Epithelial cell of proximal tubule (primary cell): ENCODE measurements at regions not wholly inside any gene's neighbourhood (a gene's known extent, or its start where the extent isn't known, plus 50 kb on each side); places are given as distances from the start of the nearest gene placed in this dataset.
"Not testable (repeated sequence)": the region's sequence is repeated elsewhere in the genome, so short reads cannot be mapped to it uniquely, and the experiment has no call there.

Source experiments
- DNase-seq: peaks from one replicate; pipeline ENCODE4 v3.0.0-alpha.2; 2011; ENCODE audit warnings: low read depth
- H3K4me3 ChIP-seq: 2 replicates; pipeline ENCODE4 v1.5.1; 2011; ENCODE audit warnings: low read depth, mild to moderate bottlenecking, low read length
- TF ChIP-seq, protein P1 (sequence below): conservative IDR thresholded peaks from 2 replicates; pipeline ENCODE4 v1.5.1; 2012; ENCODE audit warnings: low read depth, mild to moderate bottlenecking, low read length

DNA sequence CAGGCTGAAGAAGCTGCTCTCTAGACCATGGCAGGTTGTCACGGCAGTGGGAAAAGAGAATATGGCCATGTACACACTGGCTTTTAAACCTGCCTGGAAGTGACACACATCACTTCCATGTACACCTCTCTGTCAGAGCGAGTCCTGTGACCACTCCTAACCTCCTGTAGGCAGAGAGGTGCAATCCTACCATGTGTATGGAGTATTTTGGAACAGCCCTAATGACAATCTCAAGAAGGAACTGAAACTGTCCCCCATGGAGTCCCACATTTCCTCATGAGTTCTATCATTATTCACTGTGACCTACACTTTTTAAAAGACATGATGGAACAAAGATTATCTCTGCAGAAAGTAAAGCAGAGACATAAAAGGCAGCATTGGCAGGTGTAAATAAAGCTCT lies 153.4 kb upstream of the PFN2 start:
- DNase-seq = no peak
- H3K4me3 ChIP-seq = no peak overlapping the region
- TF ChIP-seq, protein P1, sequence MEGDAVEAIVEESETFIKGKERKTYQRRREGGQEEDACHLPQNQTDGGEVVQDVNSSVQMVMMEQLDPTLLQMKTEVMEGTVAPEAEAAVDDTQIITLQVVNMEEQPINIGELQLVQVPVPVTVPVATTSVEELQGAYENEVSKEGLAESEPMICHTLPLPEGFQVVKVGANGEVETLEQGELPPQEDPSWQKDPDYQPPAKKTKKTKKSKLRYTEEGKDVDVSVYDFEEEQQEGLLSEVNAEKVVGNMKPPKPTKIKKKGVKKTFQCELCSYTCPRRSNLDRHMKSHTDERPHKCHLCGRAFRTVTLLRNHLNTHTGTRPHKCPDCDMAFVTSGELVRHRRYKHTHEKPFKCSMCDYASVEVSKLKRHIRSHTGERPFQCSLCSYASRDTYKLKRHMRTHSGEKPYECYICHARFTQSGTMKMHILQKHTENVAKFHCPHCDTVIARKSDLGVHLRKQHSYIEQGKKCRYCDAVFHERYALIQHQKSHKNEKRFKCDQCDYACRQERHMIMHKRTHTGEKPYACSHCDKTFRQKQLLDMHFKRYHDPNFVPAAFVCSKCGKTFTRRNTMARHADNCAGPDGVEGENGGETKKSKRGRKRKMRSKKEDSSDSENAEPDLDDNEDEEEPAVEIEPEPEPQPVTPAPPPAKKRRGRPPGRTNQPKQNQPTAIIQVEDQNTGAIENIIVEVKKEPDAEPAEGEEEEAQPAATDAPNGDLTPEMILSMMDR = no peak

DNA sequence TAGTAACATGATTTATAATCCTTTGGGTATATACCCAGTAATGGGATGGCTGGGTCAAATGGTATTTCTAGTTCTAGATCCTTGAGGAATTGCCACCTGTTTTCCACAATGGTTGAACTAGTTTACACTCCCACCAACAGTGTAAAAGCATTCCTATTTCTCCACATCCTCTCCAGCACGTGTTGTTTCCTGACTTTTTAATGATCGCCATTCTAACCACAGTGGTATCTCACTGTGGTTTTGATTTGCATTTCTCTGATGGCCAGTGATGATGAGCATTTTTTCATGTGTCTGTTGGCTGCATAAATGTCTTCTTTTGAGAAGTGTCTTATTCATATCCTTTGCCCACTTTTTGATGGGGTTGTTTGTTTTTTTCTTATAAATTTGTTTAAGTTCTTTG lies 152.6 kb upstream of the PFN2 start:
- DNase-seq, H3K4me3 ChIP-seq: not testable (repeated sequence)

DNA sequence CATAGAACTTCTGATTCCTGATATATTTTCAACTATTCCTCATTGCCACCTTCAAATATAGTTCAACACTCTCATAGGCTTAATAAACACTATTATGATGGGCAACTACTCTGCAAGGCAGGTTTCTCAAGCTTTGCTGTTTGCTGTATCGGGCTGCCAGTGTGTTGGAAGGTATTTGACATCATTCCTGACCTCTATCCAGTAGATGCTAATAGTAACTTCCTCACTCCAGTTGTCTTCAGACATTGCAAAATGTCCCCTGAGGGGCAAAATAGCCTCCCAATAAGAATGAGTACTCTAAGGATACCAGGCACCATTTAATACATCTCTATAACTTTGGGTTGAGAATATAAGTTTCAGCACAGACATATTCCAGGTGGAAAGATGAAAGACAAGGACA lies 147.5 kb upstream of the PFN2 start:
- H3K4me3 ChIP-seq = no peak overlapping the region
- DNase-seq = no peak
- TF ChIP-seq, protein P1 = no peak

DNA sequence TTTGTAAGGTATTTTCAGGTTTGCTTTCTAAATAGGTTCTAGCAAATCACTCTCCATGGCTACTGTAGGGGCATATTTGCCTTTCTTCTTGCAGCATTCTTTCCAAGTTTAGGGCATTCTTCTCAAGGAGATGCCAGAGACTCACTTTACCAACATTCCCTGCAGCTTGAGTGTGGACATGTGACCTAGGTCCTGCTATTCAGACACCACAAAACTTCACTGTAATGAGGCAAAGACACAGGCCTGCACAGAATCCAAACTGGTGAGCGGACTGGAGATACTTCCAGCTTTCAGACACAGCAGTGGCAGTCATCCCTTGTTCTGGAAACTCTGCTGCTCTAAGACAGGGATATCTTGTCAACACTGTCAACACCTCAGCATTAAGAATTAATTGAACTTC lies 146.4 kb upstream of the PFN2 start:
- no peak overlapping the region for H3K4me3 ChIP-seq
- DNase-seq = no peak
- TF ChIP-seq, protein P1 = no peak

DNA sequence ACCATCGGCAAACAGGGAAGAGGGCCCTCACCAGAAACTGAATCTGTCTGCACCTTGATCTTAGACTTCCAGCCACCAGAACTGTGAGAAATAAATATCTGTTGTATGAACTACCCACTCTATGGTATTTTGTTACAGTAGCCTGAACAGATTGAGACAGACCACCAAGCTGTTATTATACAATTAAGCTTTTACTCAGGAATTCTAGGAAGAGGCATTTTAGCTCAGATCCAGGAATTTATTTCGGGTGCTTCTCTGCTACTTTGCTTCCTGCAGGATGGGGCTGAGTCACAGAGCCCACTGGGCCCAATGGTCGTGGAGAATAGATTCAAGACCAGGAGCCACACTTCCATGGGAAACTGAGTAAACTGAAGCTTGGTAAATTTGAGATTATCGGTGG lies 145.5 kb upstream of the PFN2 start:
- TF ChIP-seq, protein P1 = no peak
- DNase-seq = no peak
- no peak overlapping the region for H3K4me3 ChIP-seq

DNA sequence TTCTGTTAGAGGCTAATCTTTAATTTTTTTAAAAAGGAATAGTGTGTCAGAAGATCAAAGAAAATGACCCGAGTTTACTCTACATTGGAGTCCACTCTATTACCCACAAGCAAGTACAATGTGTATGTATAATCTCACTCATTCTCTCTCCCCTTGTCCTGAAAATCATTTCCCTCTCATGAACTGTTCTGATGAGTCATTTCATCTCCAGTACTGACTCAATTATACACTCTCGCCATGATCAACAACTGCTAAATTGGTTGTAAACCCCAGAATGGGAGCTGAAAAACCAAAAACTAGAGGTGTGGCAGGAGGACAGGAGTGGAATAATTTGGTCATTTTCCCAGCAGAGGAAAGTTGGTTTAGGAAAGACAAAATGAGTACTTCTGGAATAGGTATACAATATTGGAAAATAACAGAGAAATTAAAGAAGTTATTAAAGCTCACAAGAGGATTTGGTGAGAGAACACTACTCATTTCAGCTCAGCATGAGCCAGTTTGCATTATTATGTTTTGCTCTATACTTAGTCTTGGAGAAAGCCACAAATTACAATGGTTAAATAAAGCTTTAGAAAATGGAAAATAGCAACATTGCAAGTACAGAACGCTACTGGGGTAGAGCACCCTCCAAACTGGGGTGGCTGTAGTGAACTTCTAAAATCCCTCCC lies 144.3 kb upstream of the PFN2 start:
- TF ChIP-seq, protein P1 = no peak
- H3K4me3 ChIP-seq = no peak overlapping the region
- DNase-seq = no peak

DNA sequence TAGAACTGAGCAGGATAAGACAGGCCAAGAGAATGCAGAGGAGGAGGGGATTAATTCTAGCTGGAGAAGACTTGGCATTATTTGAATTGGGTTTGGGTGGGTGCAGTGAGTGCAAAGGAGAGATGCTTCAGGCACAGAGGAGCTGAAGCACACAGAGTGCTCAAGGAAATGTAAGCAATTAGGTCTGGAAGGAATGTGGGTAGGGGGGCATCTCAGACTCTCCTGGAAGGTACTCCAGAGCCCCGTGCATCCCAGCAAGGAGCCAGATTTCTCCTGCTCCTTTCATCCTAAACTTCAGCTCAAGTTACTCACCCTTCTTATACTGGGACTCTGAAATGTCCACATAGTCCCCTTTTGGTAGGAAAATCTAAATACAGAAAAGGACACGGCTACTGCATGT lies 143.6 kb upstream of the PFN2 start:
- no peak for DNase-seq
- H3K4me3 ChIP-seq = no peak overlapping the region
- TF ChIP-seq, protein P1 = no peak
